GM23248 (cell line): ENCODE measurements at regions not wholly inside any gene's neighbourhood (a gene's known extent, or its start where the extent isn't known, plus 50 kb on each side); places are given as distances from the start of the nearest gene placed in this dataset.

Source experiments
- DNase-seq: peaks from one replicate; pipeline ENCODE4 v3.0.0-alpha.2; 2015
- H2AFZ ChIP-seq: fragments of 200-600 bp; sonication (generic); 2 replicates; pipeline ENCODE4 v1.6.1; 2016; ENCODE audit warnings: antibody characterized with exemption
- H3F3A ChIP-seq: fragments of 200-600 bp; sonication (generic); 2 replicates; pipeline ENCODE4 v1.6.1; 2016; ENCODE audit warnings: mild to moderate bottlenecking, antibody characterized with exemption, mixed run types; ENCODE audit not compliant: insufficient read depth
- H3K27ac ChIP-seq: fragments of 200-600 bp; sonication (generic); 2 replicates; pipeline ENCODE4 v1.5.1; 2016; ENCODE audit warnings: mild to moderate bottlenecking
- H3K27me3 ChIP-seq: fragments of 200-600 bp; sonication (generic); replicated peaks from 2 replicates; pipeline ENCODE4 v1.6.1; 2016; ENCODE audit warnings: mild to moderate bottlenecking; ENCODE audit not compliant: insufficient read depth
- H3K36me3 ChIP-seq: fragments of 200-600 bp; sonication (generic); 2 replicates; pipeline ENCODE4 v1.6.1; 2016; ENCODE audit warnings: low read depth, mild to moderate bottlenecking
- H3K4me1 ChIP-seq: fragments of 200-600 bp; sonication (generic); 2 replicates; pipeline ENCODE4 v1.6.1; 2016; ENCODE audit warnings: mild to moderate bottlenecking; ENCODE audit not compliant: insufficient read depth
- H3K4me2 ChIP-seq: fragments of 200-600 bp; sonication (generic); one replicate; pipeline ENCODE4 v1.6.1; 2016; ENCODE audit warnings: mild to moderate bottlenecking; ENCODE audit not compliant: unreplicated experiment
- H3K4me3 ChIP-seq: fragments of 200-600 bp; sonication (generic); 2 replicates; pipeline ENCODE4 v1.5.1; 2016; ENCODE audit warnings: mild to moderate bottlenecking
- H3K79me2 ChIP-seq: fragments of 200-600 bp; sonication (generic); 2 replicates; pipeline ENCODE4 v1.6.1; 2016; ENCODE audit warnings: mild to moderate bottlenecking; ENCODE audit not compliant: insufficient read depth
- H3K9ac ChIP-seq: fragments of 200-600 bp; sonication (generic); 2 replicates; pipeline ENCODE4 v1.6.1; 2016; ENCODE audit warnings: mild to moderate bottlenecking
- H3K9me2 ChIP-seq: fragments of 200-600 bp; sonication (generic); 2 replicates; pipeline ENCODE4 v1.6.1; 2016; ENCODE audit warnings: mixed run types, mild to moderate bottlenecking, moderate library complexity; ENCODE audit not compliant: insufficient read depth
- H3K9me3 ChIP-seq: fragments of 200-600 bp; sonication (generic); one replicate; pipeline ENCODE4 v1.6.1; 2017; ENCODE audit warnings: low read depth
- H4K20me1 ChIP-seq: fragments of 200-600 bp; sonication (generic); 2 replicates; pipeline ENCODE4 v1.6.0; 2016; ENCODE audit not compliant: insufficient read depth
- EZH2 ChIP-seq: fragments of 200-600 bp; sonication (generic); IDR thresholded peaks from 2 replicates; pipeline ENCODE4 v1.6.1; 2018; ENCODE audit warnings: antibody characterized with exemption, mild to moderate bottlenecking; ENCODE audit not compliant: insufficient read depth, poor library complexity, severe bottlenecking
- EZH2phosphoT487 ChIP-seq: fragments of 200-600 bp; sonication (generic); IDR thresholded peaks from 2 replicates; pipeline ENCODE4 v1.6.1; 2018; ENCODE audit warnings: antibody characterized with exemption, moderate library complexity, mild to moderate bottlenecking, low read depth; ENCODE audit not compliant: insufficient read depth
- WGBS, 2 experiments: methylation state at CpG; one replicate each; pipeline ENCODE4 v1.1.6; 2015 to 2017; ENCODE audit warnings: low lambda C conversion rate in 2 of 2, low coverage in 1 of 2; ENCODE audit errors: missing lambda C conversion rate in 2 of 2; 5-methylcytosine and 5-hydroxymethylcytosine counted together
- in situ Hi-C: fragments of 300-500 bp; cut with MboI; formaldehyde crosslinking; loops from 2 replicates; pipeline ENCODE4 v1.15.0; 2020

GRCh38 chr12:42695490-42695995 lies 106.0 kb upstream of the PRICKLE1 start:
- in situ Hi-C loops, result no loop called here
- peaks cover 25% of the 10 kb centered on the region for H3K4me1 ChIP-seq
- no peak overlapping the region for H3K4me3 ChIP-seq
- no peaks in the 10 kb centered on the region for H3K36me3 ChIP-seq
- H3K9me2 ChIP-seq, result no peaks in the 10 kb centered on the region
- H2AFZ ChIP-seq, result no peak overlapping the region
- no peak overlapping the region for H3K27ac ChIP-seq
- no peaks in the 10 kb centered on the region for H3K9me3 ChIP-seq
- TF ChIP-seq EZH2phosphoT487 (no peak), EZH2 (no peak)
- no peaks in the 10 kb centered on the region for H3K27me3 ChIP-seq
- no peak for DNase-seq
- H3K4me2 ChIP-seq, result no peak overlapping the region
- H3K9ac ChIP-seq, result no peak overlapping the region
- 90 to 92% methylated on average over 5 of the region's 5 CpGs for WGBS, 2 experiments
- no peaks in the 10 kb centered on the region for H4K20me1 ChIP-seq
- H3K79me2 ChIP-seq, result no peaks in the 10 kb centered on the region
- peaks cover 30% of the 10 kb centered on the region for H3F3A ChIP-seq

GRCh38 chr12:42692749-42693148 lies 103.2 kb upstream of the PRICKLE1 start:
- DNase-seq, result no peak
- Histone ChIP-seq H3K9me3 (no peaks in the 10 kb centered on the region), H3K9me2 (no peaks in the 10 kb centered on the region), H2AFZ (no peak overlapping the region), H3K4me1 (peaks cover 16% of the 10 kb centered on the region), H3K27me3 (no peaks in the 10 kb centered on the region), H3K36me3 (no peaks in the 10 kb centered on the region), H3K9ac (no peak overlapping the region), H3F3A (peaks cover 17% of the 10 kb centered on the region), H4K20me1 (no peaks in the 10 kb centered on the region), H3K4me2 (no peak overlapping the region), H3K27ac (no peak overlapping the region), H3K4me3 (no peak overlapping the region), H3K79me2 (no peaks in the 10 kb centered on the region)
- TF ChIP-seq EZH2, result no peak
- no peak for TF ChIP-seq EZH2phosphoT487
- in situ Hi-C loops, result no loop called here

GRCh38 chr12:42691991-42692557 lies 102.5 kb upstream of the PRICKLE1 start:
- WGBS, 2 experiments, result 84 to 87% methylated on average over 8 of the region's 8 CpGs
- Histone ChIP-seq H3K27me3 (no peaks in the 10 kb centered on the region), H3F3A (peaks cover 12% of the 10 kb centered on the region), H4K20me1 (no peaks in the 10 kb centered on the region), H3K4me1 (peaks cover 12% of the 10 kb centered on the region), H3K36me3 (no peaks in the 10 kb centered on the region), H2AFZ (no peak overlapping the region), H3K9me3 (no peaks in the 10 kb centered on the region), H3K9ac (no peak overlapping the region), H3K4me3 (no peak overlapping the region), H3K9me2 (no peaks in the 10 kb centered on the region), H3K27ac (no peak overlapping the region), H3K4me2 (no peak overlapping the region), H3K79me2 (no peaks in the 10 kb centered on the region)
- no peak for DNase-seq
- no peak for TF ChIP-seq EZH2
- TF ChIP-seq EZH2phosphoT487, result no peak
- in situ Hi-C loops, result no loop called here

DNA sequence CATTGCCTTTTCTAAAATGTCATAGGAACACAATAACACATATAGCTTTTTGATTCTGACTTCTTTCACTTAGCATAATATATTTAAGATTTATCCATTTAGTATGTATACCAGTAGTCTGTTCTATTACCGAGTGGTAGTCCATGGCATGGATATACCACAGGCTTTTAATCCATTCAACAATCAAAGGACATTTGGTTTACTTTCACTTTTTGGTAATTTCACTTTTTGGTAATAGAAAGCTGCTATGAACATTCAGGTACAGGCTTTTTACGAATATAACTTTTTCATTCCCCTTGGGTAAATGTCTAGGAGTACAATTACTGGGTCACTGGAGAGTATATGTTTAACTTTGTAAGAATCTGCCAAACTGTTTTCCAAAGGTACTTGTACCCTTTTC lies 100.7 kb upstream of the PRICKLE1 start:
- no peak overlapping the region for H3K4me3 ChIP-seq
- 0 out of 2 replicates have a peak, but pooled peaks cover 9% of the 10 kb centered on the region for H3F3A ChIP-seq
- no peaks in the 10 kb centered on the region for H3K36me3 ChIP-seq
- H3K4me1 ChIP-seq, result peaks cover 10% of the 10 kb centered on the region
- no peaks in the 10 kb centered on the region for H3K9me2 ChIP-seq
- H4K20me1 ChIP-seq, result no peaks in the 10 kb centered on the region
- no peak for TF ChIP-seq EZH2phosphoT487
- TF ChIP-seq EZH2, result no peak
- H3K9ac ChIP-seq, result no peak overlapping the region
- no peak overlapping the region for H3K4me2 ChIP-seq
- H3K9me3 ChIP-seq, result no peaks in the 10 kb centered on the region
- H3K27ac ChIP-seq, result no peak overlapping the region
- in situ Hi-C loops, result no loop called here
- no peak overlapping the region for H2AFZ ChIP-seq
- no peaks in the 10 kb centered on the region for H3K79me2 ChIP-seq
- 89 to 100% methylated on average over 2 of the region's 2 CpGs for WGBS, 2 experiments
- no peak for DNase-seq
- no peaks in the 10 kb centered on the region for H3K27me3 ChIP-seq

DNA sequence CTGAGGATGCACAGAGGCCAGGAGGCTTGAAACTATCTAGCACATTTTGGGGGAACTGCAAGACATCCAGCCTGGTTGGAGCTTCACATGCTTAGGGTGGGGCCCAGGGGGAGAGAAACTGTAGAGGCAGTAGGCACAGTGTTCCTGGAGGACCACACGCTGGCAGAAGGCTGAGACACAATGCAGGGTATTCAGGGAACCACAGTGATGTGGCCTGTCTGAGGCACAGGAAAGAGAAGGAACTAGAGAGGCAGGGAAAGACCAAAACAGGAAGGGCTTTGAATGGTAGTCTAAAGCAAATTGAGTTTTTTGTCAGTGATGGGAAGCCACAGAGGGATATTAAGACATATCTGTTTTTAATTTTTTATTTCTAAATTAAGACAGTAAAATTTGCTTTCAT lies 100.2 kb upstream of the PRICKLE1 start:
- Histone ChIP-seq H3K9me3 (no peaks in the 10 kb centered on the region), H3K4me3 (no peak overlapping the region), H2AFZ (no peak overlapping the region), H3K36me3 (no peaks in the 10 kb centered on the region), H3K4me2 (no peak overlapping the region), H3F3A (peaks cover 10% of the 10 kb centered on the region; the same call in 1 of the 2 replicates), H3K27ac (no peak overlapping the region), H3K27me3 (no peaks in the 10 kb centered on the region), H3K9me2 (no peaks in the 10 kb centered on the region), H4K20me1 (no peaks in the 10 kb centered on the region), H3K9ac (no peak overlapping the region), H3K79me2 (no peaks in the 10 kb centered on the region), H3K4me1 (peaks cover 13% of the 10 kb centered on the region)
- TF ChIP-seq EZH2phosphoT487 (no peak), EZH2 (no peak)
- no peak for DNase-seq
- WGBS, 2 experiments, result 59 to 68% methylated on average over 1 of the region's 1 CpG
- in situ Hi-C loops, result no loop called here
